ENCODE measurements at regions not wholly inside any gene's neighbourhood (a gene's known extent, or its start where the extent isn't known, plus 50 kb on each side); places are given as distances from the start of the nearest gene placed in this dataset.

- no peak for DNase-seq
These were observed 111.8 kb upstream of the TNFAIP3 start for GRCh38 chr6:137755284-137755683.

GRCh38 chr6:137756788-137757187 is 110.3 kb upstream of the TNFAIP3 start:
- DNase-seq = no peak

DNA sequence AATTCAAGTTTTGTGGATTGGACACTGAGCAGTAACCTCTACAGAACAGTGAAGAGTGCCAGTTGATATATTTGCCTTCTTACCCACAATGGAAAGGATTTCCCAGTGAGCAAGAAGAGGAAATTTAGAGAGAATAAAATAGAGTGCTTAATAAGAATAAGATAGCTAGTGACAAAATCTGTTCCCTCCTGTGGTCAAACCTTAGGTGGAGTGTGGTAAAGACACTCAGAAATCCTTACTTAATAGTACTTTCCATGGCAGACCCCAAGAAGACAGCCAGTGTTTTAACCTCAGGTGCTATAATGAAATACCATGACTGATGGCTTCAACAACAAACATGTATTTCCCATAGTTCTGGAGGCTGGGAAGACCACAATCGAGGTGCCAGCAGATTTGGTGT is 108.4 kb upstream of the TNFAIP3 start:
- DNase-seq = no peak

DNA sequence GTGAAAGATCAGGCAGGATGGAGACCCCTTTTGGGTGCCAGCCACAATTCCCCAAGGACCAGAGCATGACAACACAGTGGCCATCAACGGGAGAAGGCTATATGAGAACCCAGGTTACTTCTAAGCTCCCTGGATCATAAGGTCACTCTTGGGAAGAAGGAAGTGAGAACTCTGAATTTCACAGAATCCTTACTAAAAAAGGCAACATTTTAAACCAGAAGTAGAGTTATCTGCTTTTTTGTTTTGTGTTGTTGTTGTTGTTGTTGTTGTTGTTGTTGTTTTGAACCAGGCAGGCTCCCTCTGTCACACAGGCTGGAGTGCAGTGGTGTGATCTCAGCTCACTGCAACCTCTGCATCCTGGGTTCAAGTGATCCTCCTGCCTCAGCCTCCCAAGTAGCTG is 107.4 kb upstream of the TNFAIP3 start:
- no peak for DNase-seq

GRCh38 chr6:137761072-137761471 is 106.0 kb upstream of the TNFAIP3 start:
- no peak for DNase-seq

- no peak for DNase-seq
These were observed 105.6 kb upstream of the TNFAIP3 start for GRCh38 chr6:137761487-137761886.

GRCh38 chr6:137762168-137763090 is 104.6 kb upstream of the TNFAIP3 start:
- no peak for DNase-seq

DNA sequence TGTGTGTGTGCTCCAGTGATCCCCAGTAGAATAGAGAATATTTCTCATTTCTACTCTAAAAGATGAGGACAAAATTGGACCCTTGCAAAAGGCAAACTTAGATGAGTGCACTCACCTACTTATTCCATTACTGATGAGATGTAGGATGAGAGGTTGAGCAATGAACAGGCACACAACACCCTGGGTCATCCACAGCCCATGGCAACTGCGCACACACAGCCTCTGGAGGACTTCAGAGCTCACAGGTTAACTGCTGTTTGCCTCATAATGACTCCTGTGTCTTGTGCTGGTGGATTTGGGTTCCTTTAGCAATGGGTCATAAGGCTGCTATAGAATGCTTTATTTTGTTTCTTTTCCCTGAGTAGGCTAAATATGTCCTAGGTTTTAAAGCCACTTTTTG is 103.6 kb upstream of the TNFAIP3 start:
- DNase-seq = no peak

- no peak for DNase-seq
These were observed 103.2 kb upstream of the TNFAIP3 start for GRCh38 chr6:137763886-137764285.

GRCh38 chr6:137764464-137764863 is 102.6 kb upstream of the TNFAIP3 start:
- no peak for DNase-seq

DNA sequence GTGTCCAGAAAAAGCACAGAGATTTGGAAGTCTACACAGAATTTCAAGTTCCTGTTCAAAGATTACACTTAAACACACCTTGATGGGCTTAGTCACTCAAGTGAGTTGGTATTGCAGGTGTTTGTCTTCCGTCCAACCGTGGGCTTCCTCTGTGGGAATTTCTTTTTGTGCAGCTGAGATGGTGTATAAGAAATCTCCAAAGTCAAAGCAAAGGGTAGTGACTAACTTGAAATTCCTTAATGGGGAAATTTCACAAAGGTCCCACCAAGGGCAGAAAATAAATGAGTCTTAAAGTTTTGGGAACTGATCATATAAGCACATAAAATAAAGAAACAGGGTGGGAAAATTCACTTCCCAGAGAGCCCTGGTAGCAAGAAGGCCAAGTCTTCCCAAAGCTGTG is 102.0 kb upstream of the TNFAIP3 start:
- DNase-seq = no peak

GRCh38 chr6:137766596-137767370 is 100.3 kb upstream of the TNFAIP3 start:
- DNase-seq = no peak

DNA sequence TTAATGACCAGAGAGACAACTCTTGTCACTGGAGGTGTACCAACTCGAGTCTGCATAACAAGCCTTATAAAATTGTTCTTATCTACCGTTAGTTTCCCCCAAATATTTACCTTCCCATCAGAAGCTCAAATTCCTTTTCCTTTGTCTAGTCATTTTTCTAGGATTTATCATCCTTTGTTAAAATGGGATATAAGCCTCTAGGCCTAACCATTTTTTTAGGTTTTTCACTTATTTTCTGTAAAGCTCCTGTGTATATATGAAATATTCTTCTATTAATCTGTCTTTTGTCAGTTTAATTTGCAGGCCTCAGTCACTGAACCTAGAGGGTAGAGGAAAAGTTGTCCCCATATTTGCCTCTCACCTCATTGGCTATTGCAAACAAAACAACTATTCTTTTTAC is 99.6 kb upstream of the TNFAIP3 start:
- DNase-seq = no peak

DNA sequence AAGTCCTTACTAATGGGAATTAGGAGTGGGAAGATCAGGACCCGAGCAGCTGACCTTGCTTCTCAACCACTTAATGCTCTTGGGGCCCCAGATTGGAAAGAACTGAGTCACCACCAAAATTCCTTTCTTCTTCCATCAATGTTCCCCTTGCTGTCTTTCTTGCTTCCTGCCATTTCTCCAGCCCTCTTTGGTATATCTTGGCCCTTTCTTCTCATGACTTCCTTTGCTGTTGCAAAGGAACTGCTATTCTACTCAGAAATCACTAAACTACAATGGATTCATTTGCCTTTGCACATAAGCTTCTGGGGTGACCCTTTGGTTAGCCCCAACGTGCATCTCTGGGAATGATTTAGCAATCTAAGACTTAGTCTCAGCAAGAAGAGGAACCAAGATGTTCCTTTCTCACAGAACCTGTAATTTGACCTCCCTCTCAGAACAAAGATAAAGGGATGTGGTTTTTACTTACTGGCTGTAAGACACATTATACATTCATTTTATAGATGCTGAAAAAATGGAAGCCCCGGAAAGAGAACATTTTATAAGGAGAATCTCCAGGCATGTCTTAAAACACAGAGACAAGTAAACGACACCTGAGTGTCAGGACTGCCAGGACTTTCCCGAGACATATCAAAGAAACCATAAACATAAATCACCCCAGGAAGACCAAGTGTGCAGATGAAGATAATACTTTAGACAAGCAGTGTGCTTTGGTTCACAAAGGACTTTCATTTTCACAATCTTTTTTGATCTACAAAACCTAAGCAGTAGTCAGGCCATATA is 99.0 kb upstream of the TNFAIP3 start:
- DNase-seq = no peak

GRCh38 chr6:137768935-137769334 is 98.1 kb upstream of the TNFAIP3 start:
- DNase-seq = no peak

DNA sequence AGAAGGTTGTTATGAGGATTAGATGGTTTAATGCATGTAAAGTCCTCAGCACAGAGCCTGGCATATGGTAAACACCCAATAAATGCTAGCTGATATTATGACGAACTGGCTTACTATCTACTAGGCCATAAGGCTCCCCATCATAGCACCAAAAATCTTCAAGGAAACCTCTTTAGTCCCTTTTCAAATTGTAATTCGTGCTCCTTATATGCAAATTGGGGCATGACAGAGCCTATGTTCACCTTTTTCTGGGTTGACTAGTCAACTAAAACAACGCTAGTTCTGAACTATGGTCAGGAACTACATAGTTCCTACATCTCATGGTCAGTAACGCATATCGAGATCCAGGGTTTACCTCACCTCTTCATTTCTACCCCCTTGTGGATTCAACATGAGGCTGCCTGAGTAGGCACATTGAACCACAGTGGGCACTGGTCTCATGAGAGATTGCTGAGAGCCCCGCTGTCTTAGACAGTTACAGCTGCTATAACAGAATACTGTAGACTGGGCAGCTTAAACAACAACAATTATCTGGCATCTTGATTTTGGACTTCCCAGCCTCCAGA is 97.2 kb upstream of the TNFAIP3 start:
- DNase-seq = no peak

DNA sequence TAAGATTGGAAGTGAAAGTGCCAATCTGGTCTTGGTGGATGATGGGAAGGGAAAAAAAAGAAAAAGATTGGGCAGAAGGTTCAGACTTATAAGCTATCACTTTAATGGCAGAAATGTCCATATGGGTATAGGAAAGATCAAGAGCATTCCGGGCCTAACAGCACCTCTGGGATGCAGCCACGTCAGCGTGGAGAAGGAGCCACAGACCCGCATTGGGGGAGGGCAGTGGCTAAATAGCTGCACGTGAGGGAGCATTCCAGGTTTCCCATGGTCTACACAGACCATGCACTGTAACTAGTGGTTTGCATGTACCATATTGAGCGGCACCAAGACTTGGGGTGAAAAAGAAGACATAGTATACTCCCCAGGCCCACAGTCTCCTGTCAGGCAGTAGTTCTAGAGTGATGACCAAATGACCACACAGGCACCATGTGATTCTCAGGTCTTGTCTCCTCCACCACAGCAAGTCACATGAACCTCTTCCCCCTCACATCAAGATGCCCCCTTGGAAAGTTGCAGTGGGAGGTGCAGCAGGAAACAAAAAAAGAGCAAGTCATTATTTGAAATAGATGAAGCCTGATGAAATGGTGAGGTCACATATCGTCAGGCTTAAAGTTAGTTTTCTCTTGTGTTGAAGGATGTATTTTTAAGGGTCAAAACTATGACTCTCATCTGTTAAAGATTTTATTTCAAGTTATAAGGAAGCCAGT is 94.4 kb upstream of the TNFAIP3 start:
- no peak for DNase-seq

DNA sequence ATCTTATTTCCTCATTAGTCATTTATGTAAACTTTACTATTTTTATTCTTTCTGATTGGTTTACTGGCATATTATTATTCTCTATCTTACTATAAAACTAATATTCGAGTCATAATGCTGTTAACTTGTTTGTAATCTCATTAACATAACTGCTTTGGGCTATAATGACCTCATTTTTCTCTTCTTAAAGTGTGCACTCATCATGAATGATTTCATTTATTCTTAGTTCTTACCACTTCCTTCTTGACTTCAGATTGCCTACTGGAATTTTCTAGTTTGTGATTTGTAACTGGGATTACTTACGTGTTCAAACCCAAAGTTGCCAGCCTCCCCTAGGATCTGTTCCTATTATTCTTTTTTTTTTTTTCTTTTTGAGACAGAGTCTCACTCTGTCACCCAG is 91.8 kb upstream of the TNFAIP3 start:
- DNase-seq = no peak

GRCh38 chr6:137775720-137776119 is 91.3 kb upstream of the TNFAIP3 start:
- peak in 1 of 56 donors; percentile 20 for DNase-seq

- no peak for DNase-seq
These were observed 90.8 kb upstream of the TNFAIP3 start for GRCh38 chr6:137776256-137776655.

Data from amygdala (tissue), 56 donors.